HFF-Myc (cell line): ENCODE measurements at regions not wholly inside any gene's neighbourhood (a gene's known extent, or its start where the extent isn't known, plus 50 kb on each side); places are given as distances from the start of the nearest gene placed in this dataset.
A peak's percentile ranks its signal among the peaks of the same experiment; 100 is the strongest.

Experiments
- DNase-seq: peaks from one replicate; pipeline ENCODE4 v3.0.0-alpha.2; 2011; ENCODE audit warnings: low read depth; ENCODE audit errors: extremely low read depth
- H3K4me3 ChIP-seq: replicated peaks from 2 replicates; pipeline ENCODE4 v1.5.1; 2011; ENCODE audit warnings: low read depth, mild to moderate bottlenecking, control low read depth, low read length
- TF ChIP-seq, protein P1 (sequence below): IDR thresholded peaks from 2 replicates; pipeline ENCODE4 v1.5.1; 2012; ENCODE audit warnings: mild to moderate bottlenecking, low read depth, low read length, control low read depth; ENCODE audit errors: missing control alignments

DNA sequence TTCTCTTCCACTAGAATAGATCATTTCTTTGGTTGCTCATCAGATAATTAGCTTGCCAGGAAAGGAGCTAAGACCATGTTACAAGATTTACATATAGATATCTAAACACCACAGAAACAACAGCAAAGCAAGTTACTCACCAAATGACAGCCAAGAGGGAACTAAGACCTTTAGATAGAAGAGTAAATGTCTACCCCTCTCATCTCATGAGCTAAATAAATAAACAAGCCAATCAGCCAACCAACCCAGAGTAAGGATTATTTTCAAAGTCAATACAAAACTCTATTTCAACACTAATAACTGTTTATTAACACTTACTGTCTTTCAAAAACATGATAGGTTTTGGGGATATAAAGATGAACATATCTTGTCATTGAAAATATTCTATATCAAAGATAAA, 474.7 kb downstream of the LMO4 start:
- no peak overlapping the region for H3K4me3 ChIP-seq
- DNase-seq = no peak
- TF ChIP-seq, protein P1, sequence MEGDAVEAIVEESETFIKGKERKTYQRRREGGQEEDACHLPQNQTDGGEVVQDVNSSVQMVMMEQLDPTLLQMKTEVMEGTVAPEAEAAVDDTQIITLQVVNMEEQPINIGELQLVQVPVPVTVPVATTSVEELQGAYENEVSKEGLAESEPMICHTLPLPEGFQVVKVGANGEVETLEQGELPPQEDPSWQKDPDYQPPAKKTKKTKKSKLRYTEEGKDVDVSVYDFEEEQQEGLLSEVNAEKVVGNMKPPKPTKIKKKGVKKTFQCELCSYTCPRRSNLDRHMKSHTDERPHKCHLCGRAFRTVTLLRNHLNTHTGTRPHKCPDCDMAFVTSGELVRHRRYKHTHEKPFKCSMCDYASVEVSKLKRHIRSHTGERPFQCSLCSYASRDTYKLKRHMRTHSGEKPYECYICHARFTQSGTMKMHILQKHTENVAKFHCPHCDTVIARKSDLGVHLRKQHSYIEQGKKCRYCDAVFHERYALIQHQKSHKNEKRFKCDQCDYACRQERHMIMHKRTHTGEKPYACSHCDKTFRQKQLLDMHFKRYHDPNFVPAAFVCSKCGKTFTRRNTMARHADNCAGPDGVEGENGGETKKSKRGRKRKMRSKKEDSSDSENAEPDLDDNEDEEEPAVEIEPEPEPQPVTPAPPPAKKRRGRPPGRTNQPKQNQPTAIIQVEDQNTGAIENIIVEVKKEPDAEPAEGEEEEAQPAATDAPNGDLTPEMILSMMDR = no peak

- H3K4me3 ChIP-seq = no peak overlapping the region
- TF ChIP-seq, protein P1 = no peak
- no peak for DNase-seq
Observed at GRCh38 chr1:87804128-87804527, 475.4 kb downstream of the LMO4 start.

DNA sequence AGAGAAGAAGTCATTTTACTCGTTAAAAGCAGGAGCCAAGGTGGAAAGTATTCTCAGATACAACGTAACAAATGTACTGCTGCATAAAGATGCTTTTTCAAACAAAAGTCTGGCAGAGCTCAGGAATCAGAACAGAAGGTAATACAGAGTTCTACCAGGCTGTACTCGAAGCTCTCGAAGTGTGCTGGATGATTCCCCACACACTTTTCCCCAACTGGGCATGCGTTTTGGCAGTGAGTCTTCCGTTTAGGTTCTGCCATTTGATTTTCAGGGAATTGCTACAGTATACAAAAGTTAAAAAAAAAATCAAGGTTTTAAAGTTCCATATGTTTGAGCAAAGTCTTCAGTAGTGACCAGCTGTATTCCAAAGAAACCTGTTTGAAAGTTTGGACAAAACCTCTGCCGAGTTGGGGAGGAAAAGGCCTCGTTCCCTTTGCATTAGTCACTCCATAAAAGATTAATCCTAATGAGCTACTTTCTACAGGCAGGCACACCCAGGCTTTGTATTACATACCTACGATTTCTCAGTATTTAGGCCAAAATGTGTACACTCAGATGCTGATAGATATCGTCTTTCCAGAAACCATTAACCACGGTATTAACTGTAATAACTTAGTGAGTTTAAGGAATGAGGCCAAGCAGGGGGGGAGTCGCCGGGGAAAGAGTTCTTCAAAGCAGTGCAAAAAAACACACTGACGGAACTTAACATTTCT, 477.1 kb downstream of the LMO4 start:
- peak; percentile 81 for DNase-seq
- no peak overlapping the region for H3K4me3 ChIP-seq

GRCh38 chr1:87806379-87807094, 477.9 kb downstream of the LMO4 start:
- TF ChIP-seq, protein P1 = no peak
- DNase-seq = no peak
- no peak overlapping the region for H3K4me3 ChIP-seq

More for the DNA sequence above, 477.1 kb downstream of the LMO4 start:
- TF ChIP-seq, protein P1 = no peak

DNA sequence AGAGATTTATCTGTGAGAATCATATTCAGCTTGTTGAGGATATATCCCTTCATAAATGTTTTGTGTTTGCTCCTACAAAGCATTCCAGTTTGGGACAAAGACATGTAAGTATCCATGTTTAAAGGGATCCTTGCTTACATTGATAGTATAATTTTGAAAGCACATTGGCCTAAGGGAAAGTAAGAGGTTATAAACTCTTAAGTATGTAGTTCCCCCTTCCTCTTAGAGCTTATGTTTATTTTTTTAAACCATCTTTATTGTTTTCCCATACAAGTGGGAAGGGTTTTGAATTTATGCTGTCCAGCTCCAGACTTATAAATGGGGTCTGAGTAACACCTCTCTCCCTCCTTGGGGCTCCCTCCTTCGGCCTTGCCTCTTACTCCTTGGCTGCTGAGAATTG, 481.5 kb downstream of the LMO4 start:
- TF ChIP-seq, protein P1 = no peak
- DNase-seq = no peak
- H3K4me3 ChIP-seq = no peak overlapping the region

DNA sequence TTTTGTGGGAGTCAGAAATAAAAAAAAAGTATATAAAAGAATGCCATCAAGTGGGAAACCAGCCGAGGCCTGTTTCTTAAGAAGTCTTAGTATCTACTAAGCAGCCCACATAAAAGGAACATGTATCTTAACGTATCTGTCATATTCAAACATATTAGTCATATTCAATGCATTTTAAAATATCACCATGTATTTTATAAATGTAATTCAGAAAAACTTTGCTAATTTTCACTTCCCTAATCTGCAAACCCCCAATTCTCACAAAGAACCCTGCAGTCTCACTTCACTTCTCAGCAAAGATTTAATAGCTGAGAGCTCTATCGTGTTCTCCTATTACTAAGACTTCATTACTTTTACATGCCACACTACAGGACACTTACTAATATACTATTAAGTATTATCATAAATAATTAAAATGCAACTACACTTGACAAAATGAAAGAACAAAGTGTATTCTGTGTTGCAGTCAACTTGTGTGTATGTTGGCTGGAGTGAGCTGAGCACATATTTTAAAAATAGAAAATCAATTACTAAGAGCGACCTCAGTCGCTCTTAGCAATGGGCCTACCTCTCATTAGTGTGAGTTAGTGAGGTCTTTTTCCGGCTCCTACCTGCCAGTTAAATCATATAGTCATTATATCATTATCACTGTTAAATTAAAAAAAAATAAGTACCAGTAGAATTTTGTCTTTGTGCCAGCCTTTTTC, 484.3 kb downstream of the LMO4 start:
- no peak for DNase-seq
- TF ChIP-seq, protein P1 = no peak
- no peak overlapping the region for H3K4me3 ChIP-seq
